SK-N-SH treated with all-trans-retinoic acid at 6 μM for 48 hours (cell line): ENCODE measurements at regions not wholly inside any gene's neighbourhood (a gene's known extent, or its start where the extent isn't known, plus 50 kb on each side); places are given as distances from the start of the nearest gene placed in this dataset.

Experiments
- ATAC-seq: fragments of 200-7000 bp; cut with Tn5 transposase; 3 replicates; pipeline ENCODE4 v1.9.1; 2020; ENCODE audit warnings: mild to moderate bottlenecking, moderate library complexity
- ARNTL ChIP-seq: fragments of 450-650 bp; formaldehyde crosslinking; IDR thresholded peaks from 2 replicates; pipeline ENCODE4 v1.5.0; 2020; ENCODE audit warnings: low read depth, mild to moderate bottlenecking, moderate library complexity, borderline replicate concordance
- BACH2 ChIP-seq: fragments of 250-450 bp; sonication (Bioruptor Pico); IDR thresholded peaks from 2 replicates; pipeline ENCODE4 v1.9.0; 2021; ENCODE audit warnings: mild to moderate bottlenecking, borderline replicate concordance
- CSDC2 ChIP-seq: fragments of 250-450 bp; sonication (Bioruptor Pico); IDR thresholded peaks from 2 replicates; pipeline ENCODE4 v1.5.0; 2020; ENCODE audit warnings: mild to moderate bottlenecking, moderate library complexity
- ESRRG ChIP-seq: fragments of 250-450 bp; sonication (Bioruptor Pico); IDR thresholded peaks from 2 replicates; pipeline ENCODE4 v1.6.1; 2021; ENCODE audit warnings: mild to moderate bottlenecking
- GLIS3 ChIP-seq: fragments of 250-450 bp; sonication (Bioruptor Pico); IDR thresholded peaks from 2 replicates; pipeline ENCODE4 v1.5.0; 2020; ENCODE audit warnings: mild to moderate bottlenecking, moderate library complexity
- ISL1 ChIP-seq: fragments of 250-450 bp; sonication (Bioruptor Pico); IDR thresholded peaks from 2 replicates; pipeline ENCODE4 v2.1.2; 2022; ENCODE audit warnings: mild to moderate bottlenecking, moderate library complexity
- PPARA ChIP-seq: fragments of 250-450 bp; sonication (Bioruptor Pico); IDR thresholded peaks from 2 replicates; pipeline ENCODE4 v1.5.0; 2020; ENCODE audit warnings: mild to moderate bottlenecking, borderline replicate concordance
- RARB ChIP-seq: fragments of 250-450 bp; sonication (Bioruptor Pico); IDR thresholded peaks from 2 replicates; pipeline ENCODE4 v1.8.0; 2021; ENCODE audit warnings: mild to moderate bottlenecking, moderate library complexity
- SNAI2 ChIP-seq: fragments of 250-450 bp; sonication (Bioruptor Pico); IDR thresholded peaks from 2 replicates; pipeline ENCODE4 v1.5.0; 2020; ENCODE audit warnings: mild to moderate bottlenecking, moderate library complexity
- TCF4 ChIP-seq: fragments of 250-450 bp; sonication (Bioruptor Pico); IDR thresholded peaks from 2 replicates; pipeline ENCODE4 v1.8.0; 2021; ENCODE audit warnings: mild to moderate bottlenecking, moderate library complexity, borderline replicate concordance
- ZC3H10 ChIP-seq: fragments of 250-450 bp; sonication (Bioruptor Pico); IDR thresholded peaks from 2 replicates; pipeline ENCODE4 v1.5.1; 2021; ENCODE audit warnings: mild to moderate bottlenecking, moderate library complexity
- ZFP30 ChIP-seq: fragments of 450-650 bp; formaldehyde crosslinking; IDR thresholded peaks from 2 replicates; pipeline ENCODE4 v1.5.0; 2022; ENCODE audit warnings: mild to moderate bottlenecking, moderate library complexity
- ZNF565 ChIP-seq: fragments of 450-650 bp; formaldehyde crosslinking; conservative IDR thresholded peaks from 2 replicates; pipeline ENCODE4 v1.5.0; 2020; ENCODE audit warnings: low read depth, mild to moderate bottlenecking, moderate library complexity
- ZNF70 ChIP-seq: fragments of 450-650 bp; formaldehyde crosslinking; IDR thresholded peaks from 2 replicates; pipeline ENCODE4 v1.5.0; 2020; ENCODE audit warnings: mild to moderate bottlenecking, moderate library complexity
- ZNF8 ChIP-seq: fragments of 450-650 bp; formaldehyde crosslinking; IDR thresholded peaks from 2 replicates; pipeline ENCODE4 v1.5.0; 2020; ENCODE audit warnings: mild to moderate bottlenecking, moderate library complexity
- TF ChIP-seq, protein P1 (sequence below): fragments of 250-450 bp; sonication (Bioruptor Pico); IDR thresholded peaks from 2 replicates; pipeline ENCODE4 v1.5.1; 2020; ENCODE audit warnings: low read depth, mild to moderate bottlenecking, moderate library complexity
- TF ChIP-seq, protein P2 (sequence below): fragments of 250-450 bp; sonication (Bioruptor Pico); IDR thresholded peaks from 2 replicates; pipeline ENCODE4 v1.8.0; 2021; ENCODE audit warnings: low read depth, mild to moderate bottlenecking, moderate library complexity, borderline replicate concordance
- TF ChIP-seq, protein P3 (sequence below): fragments of 250-450 bp; sonication (Bioruptor Pico); IDR thresholded peaks from 2 replicates; pipeline ENCODE4 v1.8.0; 2020; ENCODE audit warnings: mild to moderate bottlenecking, moderate library complexity, borderline replicate concordance
- TF ChIP-seq, protein P4 (sequence below): fragments of 250-450 bp; sonication (Bioruptor Pico); IDR thresholded peaks from 2 replicates; pipeline ENCODE4 v1.5.0; 2020; ENCODE audit warnings: mild to moderate bottlenecking, moderate library complexity

DNA sequence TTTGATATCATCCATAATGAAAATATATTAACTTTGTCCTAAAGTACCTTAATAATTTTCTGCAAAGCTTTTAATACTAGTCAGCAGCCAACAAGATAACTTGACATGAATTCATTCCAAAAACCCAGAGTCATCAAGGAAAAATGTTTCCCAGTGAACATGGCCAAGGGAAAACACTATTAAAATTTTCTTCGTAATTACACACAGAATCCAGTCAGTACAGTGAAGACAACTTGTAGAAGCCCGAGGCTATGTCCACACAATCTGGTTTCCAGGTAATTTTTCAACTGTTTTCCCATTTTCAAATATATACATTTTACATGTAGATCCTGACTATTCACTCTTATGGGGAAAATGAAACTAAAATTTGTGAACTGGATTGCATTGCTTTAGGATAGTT lies 600.9 kb downstream of the CDH8 start:
- TF ChIP-seq TCF4 (CRISPR knock-in tag) (no peak), BACH2 (no peak), ZNF8 (CRISPR knock-in tag) (no peak), PPARA (CRISPR knock-in tag) (no peak), SNAI2 (CRISPR knock-in tag) (no peak), RARB (CRISPR knock-in tag) (no peak), CSDC2 (CRISPR knock-in tag) (no peak), ISL1 (CRISPR knock-in tag) (no peak), ZNF565 (CRISPR knock-in tag) (no peak), GLIS3 (CRISPR knock-in tag) (no peak)
- TF ChIP-seq, protein P1, sequence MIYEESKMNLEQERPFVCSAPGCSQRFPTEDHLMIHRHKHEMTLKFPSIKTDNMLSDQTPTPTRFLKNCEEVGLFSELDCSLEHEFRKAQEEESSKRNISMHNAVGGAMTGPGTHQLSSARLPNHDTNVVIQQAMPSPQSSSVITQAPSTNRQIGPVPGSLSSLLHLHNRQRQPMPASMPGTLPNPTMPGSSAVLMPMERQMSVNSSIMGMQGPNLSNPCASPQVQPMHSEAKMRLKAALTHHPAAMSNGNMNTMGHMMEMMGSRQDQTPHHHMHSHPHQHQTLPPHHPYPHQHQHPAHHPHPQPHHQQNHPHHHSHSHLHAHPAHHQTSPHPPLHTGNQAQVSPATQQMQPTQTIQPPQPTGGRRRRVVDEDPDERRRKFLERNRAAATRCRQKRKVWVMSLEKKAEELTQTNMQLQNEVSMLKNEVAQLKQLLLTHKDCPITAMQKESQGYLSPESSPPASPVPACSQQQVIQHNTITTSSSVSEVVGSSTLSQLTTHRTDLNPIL (CRISPR knock-in tag), result no peak
- TF ChIP-seq, protein P2, sequence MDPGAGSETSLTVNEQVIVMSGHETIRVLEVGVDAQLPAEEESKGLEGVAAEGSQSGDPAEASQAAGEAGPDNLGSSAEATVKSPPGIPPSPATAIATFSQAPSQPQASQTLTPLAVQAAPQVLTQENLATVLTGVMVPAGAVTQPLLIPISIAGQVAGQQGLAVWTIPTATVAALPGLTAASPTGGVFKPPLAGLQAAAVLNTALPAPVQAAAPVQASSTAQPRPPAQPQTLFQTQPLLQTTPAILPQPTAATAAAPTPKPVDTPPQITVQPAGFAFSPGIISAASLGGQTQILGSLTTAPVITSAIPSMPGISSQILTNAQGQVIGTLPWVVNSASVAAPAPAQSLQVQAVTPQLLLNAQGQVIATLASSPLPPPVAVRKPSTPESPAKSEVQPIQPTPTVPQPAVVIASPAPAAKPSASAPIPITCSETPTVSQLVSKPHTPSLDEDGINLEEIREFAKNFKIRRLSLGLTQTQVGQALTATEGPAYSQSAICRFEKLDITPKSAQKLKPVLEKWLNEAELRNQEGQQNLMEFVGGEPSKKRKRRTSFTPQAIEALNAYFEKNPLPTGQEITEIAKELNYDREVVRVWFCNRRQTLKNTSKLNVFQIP (CRISPR knock-in tag), result no peak
- TF ChIP-seq, all 23 proteins: peak for 0
- ATAC-seq, result no peak

DNA sequence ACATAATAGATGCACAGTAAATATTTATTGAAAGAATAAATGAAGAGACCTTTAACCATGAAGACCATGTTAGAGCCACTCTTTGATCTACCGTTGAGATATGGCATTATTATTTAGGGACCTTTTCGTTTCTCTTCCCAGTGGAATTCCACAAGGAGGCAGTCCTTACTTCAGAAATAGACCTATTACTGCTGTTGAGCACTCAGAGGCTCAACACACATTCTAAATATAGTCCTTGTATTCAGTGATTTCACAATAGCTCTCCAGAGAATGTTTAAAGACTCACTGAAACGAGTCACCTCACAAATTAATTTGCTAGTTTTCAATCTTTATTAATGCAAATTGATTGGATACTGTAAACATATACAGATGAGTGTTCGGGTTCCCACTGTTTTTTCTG lies 603.8 kb downstream of the CDH8 start:
- TF ChIP-seq ISL1 (CRISPR knock-in tag), result no peak
- no peak for TF ChIP-seq ZC3H10
- no peak for TF ChIP-seq ESRRG
- TF ChIP-seq SNAI2 (CRISPR knock-in tag), result no peak
- TF ChIP-seq BACH2, result no peak
- TF ChIP-seq, protein P3, sequence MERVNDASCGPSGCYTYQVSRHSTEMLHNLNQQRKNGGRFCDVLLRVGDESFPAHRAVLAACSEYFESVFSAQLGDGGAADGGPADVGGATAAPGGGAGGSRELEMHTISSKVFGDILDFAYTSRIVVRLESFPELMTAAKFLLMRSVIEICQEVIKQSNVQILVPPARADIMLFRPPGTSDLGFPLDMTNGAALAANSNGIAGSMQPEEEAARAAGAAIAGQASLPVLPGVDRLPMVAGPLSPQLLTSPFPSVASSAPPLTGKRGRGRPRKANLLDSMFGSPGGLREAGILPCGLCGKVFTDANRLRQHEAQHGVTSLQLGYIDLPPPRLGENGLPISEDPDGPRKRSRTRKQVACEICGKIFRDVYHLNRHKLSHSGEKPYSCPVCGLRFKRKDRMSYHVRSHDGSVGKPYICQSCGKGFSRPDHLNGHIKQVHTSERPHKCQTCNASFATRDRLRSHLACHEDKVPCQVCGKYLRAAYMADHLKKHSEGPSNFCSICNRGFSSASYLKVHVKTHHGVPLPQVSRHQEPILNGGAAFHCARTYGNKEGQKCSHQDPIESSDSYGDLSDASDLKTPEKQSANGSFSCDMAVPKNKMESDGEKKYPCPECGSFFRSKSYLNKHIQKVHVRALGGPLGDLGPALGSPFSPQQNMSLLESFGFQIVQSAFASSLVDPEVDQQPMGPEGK (CRISPR knock-in tag), result no peak
- no peak for ATAC-seq

DNA sequence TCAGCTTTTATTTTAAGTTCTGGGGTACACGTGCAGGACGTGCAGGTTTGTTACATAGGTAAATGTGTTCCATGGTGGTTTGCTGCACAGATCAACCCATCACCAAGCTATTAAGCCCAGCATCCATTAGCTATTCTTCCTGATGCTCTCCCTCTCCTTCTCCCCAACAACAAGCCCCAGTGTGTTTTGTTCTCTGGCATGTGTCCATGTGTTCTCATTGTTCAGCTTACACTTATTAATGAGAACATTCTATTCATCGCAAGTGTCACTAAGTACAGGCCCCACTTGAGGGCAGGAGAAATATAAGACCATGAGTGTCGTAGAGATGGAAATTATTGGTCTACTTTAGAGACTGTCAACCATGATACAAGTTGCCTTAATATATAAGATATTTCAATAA lies 615.1 kb downstream of the CDH8 start:
- TF ChIP-seq, protein P4, sequence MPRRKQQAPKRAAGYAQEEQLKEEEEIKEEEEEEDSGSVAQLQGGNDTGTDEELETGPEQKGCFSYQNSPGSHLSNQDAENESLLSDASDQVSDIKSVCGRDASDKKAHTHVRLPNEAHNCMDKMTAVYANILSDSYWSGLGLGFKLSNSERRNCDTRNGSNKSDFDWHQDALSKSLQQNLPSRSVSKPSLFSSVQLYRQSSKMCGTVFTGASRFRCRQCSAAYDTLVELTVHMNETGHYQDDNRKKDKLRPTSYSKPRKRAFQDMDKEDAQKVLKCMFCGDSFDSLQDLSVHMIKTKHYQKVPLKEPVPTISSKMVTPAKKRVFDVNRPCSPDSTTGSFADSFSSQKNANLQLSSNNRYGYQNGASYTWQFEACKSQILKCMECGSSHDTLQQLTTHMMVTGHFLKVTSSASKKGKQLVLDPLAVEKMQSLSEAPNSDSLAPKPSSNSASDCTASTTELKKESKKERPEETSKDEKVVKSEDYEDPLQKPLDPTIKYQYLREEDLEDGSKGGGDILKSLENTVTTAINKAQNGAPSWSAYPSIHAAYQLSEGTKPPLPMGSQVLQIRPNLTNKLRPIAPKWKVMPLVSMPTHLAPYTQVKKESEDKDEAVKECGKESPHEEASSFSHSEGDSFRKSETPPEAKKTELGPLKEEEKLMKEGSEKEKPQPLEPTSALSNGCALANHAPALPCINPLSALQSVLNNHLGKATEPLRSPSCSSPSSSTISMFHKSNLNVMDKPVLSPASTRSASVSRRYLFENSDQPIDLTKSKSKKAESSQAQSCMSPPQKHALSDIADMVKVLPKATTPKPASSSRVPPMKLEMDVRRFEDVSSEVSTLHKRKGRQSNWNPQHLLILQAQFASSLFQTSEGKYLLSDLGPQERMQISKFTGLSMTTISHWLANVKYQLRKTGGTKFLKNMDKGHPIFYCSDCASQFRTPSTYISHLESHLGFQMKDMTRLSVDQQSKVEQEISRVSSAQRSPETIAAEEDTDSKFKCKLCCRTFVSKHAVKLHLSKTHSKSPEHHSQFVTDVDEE (CRISPR knock-in tag), result no peak
- no peak for TF ChIP-seq ARNTL (CRISPR knock-in tag)
- no peak for TF ChIP-seq ZNF565 (CRISPR knock-in tag)
- no peak for TF ChIP-seq ZNF70 (CRISPR knock-in tag)
- TF ChIP-seq ISL1 (CRISPR knock-in tag), result no peak
- TF ChIP-seq ZFP30 (CRISPR knock-in tag), result no peak
- TF ChIP-seq, protein P2 (CRISPR knock-in tag), result no peak
- TF ChIP-seq PPARA (CRISPR knock-in tag), result no peak
- no peak for TF ChIP-seq GLIS3 (CRISPR knock-in tag)
- no peak for TF ChIP-seq SNAI2 (CRISPR knock-in tag)
- TF ChIP-seq BACH2, result no peak
- TF ChIP-seq, protein P1 (CRISPR knock-in tag), result no peak
- TF ChIP-seq ZC3H10, result no peak
- no peak for TF ChIP-seq CSDC2 (CRISPR knock-in tag)
- no peak for TF ChIP-seq ESRRG
- TF ChIP-seq, all 23 proteins: peak for 0
- no peak for ATAC-seq
